CD14-positive monocyte (primary cell): ENCODE measurements at regions not wholly inside any gene's neighbourhood (a gene's known extent, or its start where the extent isn't known, plus 50 kb on each side); places are given as distances from the start of the nearest gene placed in this dataset.
"Not testable (repeated sequence)": the region's sequence is repeated elsewhere in the genome, so short reads cannot be mapped to it uniquely, and the experiment has no call there.

Experiments
- DNase-seq, 3 donors: peaks; one replicate each; pipeline ENCODE4 v3.0.0-alpha.2; 2011 to 2022
- H2AFZ ChIP-seq: 2 replicates; pipeline ENCODE4 v1.6.0; 2012; ENCODE audit warnings: mild to moderate bottlenecking, low read depth, low read length, inconsistent platforms; ENCODE audit not compliant: insufficient read depth, poor library complexity, severe bottlenecking
- H3K27ac ChIP-seq, 2 donors: 1 replicate in 1 of 2; 2 replicates in 1 of 2; pipeline ENCODE4 v1.5.1; 2012 to 2013; ENCODE audit warnings: low read length in 2 of 2, control low read depth in 1 of 2, inconsistent platforms in 1 of 2, low read depth in 1 of 2, mild to moderate bottlenecking in 1 of 2
- H3K27me3 ChIP-seq, 2 donors: one replicate each; pipeline versions ENCODE4 v1.6.0 to v1.6.1; 2011 to 2013; ENCODE audit warnings: low read length in 2 of 2; ENCODE audit not compliant: control insufficient read depth in 2 of 2, insufficient read depth in 2 of 2
- H3K36me3 ChIP-seq, 2 donors: replicated peaks in 1 of 2; 1 replicate in 1 of 2; 2 replicates in 1 of 2; pipeline versions ENCODE4 v1.5.1 to v1.6.1; 2012 to 2013; ENCODE audit warnings: low read length in 2 of 2, control low read depth in 1 of 2, inconsistent platforms in 1 of 2, mild to moderate bottlenecking in 1 of 2; ENCODE audit not compliant: insufficient read depth in 2 of 2, control insufficient read depth in 1 of 2
- H3K4me1 ChIP-seq, 2 donors: 1 replicate in 1 of 2; 2 replicates in 1 of 2; pipeline versions ENCODE4 v1.5.1 to v1.6.1; 2012 to 2013; ENCODE audit warnings: low read length in 2 of 2, control low read depth in 1 of 2, inconsistent platforms in 1 of 2, mild to moderate bottlenecking in 1 of 2, moderate library complexity in 1 of 2; ENCODE audit not compliant: insufficient read depth in 2 of 2, control insufficient read depth in 1 of 2
- H3K4me2 ChIP-seq: replicated peaks from 2 replicates; pipeline ENCODE3; 2012; ENCODE audit warnings: low read length, moderate library complexity, mild to moderate bottlenecking; ENCODE audit not compliant: poor library complexity, severe bottlenecking; ENCODE audit errors: extremely low read depth
- H3K4me3 ChIP-seq, 3 experiments: fragments of 200-600 bp in 1 of 3; sonication (generic) in 1 of 3; replicated peaks in 1 of 3; 1 replicate in 2 of 3; 2 replicates in 1 of 3; pipeline ENCODE4 v1.5.1; 2011 to 2013; ENCODE audit warnings: low read length in 3 of 3, mild to moderate bottlenecking in 3 of 3, control low read depth in 2 of 3, low read depth in 2 of 3, inconsistent platforms in 1 of 3, moderate library complexity in 1 of 3
- H3K79me2 ChIP-seq: 2 replicates; pipeline ENCODE4 v1.6.0; 2012; ENCODE audit warnings: mild to moderate bottlenecking, control low read depth, inconsistent platforms, low read length, moderate library complexity; ENCODE audit not compliant: insufficient read depth
- H3K9ac ChIP-seq: 2 replicates; pipeline ENCODE4 v1.6.0; 2017; ENCODE audit warnings: low read length, mild to moderate bottlenecking; ENCODE audit not compliant: insufficient read depth, poor library complexity, severe bottlenecking
- H3K9me3 ChIP-seq, 2 donors: replicated peaks in 1 of 2; 1 replicate in 1 of 2; 2 replicates in 1 of 2; pipeline versions ENCODE4 v1.5.1 to v1.6.1; 2012 to 2013; ENCODE audit warnings: low read length in 2 of 2, control low read depth in 1 of 2; ENCODE audit not compliant: control insufficient read depth in 1 of 2, insufficient read depth in 1 of 2
- H4K20me1 ChIP-seq: 2 replicates; pipeline ENCODE4 v1.6.0; 2012; ENCODE audit warnings: mild to moderate bottlenecking, low read length, control low read depth, moderate library complexity; ENCODE audit not compliant: insufficient read depth
- H3K27ac Mint-ChIP-seq, 7 donors: one replicate each; pipeline ENCODE4 v1.8.0; 2020; ENCODE audit warnings: mild to moderate bottlenecking in 7 of 7, mixed read lengths in 7 of 7, moderate library complexity in 6 of 7, inconsistent platforms in 2 of 7
- H3K27me3 Mint-ChIP-seq, 3 donors: one replicate each; pipeline ENCODE4 v1.8.0; 2021 to 2022; ENCODE audit warnings: low read depth in 3 of 3, mild to moderate bottlenecking in 3 of 3, mixed read lengths in 3 of 3, moderate library complexity in 3 of 3, inconsistent platforms in 1 of 3
- H3K36me3 Mint-ChIP-seq, 2 donors: one replicate each; pipeline ENCODE4 v1.8.0; 2020; ENCODE audit warnings: mixed read lengths in 2 of 2, inconsistent platforms in 1 of 2, mild to moderate bottlenecking in 1 of 2
- H3K4me1 Mint-ChIP-seq: one replicate; pipeline ENCODE4 v1.8.0; 2020; ENCODE audit warnings: mild to moderate bottlenecking, mixed read lengths
- H3K4me3 Mint-ChIP-seq, 2 donors: one replicate each; pipeline ENCODE4 v1.8.0; 2020; ENCODE audit warnings: mild to moderate bottlenecking in 2 of 2, mixed read lengths in 2 of 2, moderate library complexity in 1 of 2
- H3K9me3 Mint-ChIP-seq, 7 donors: one replicate each; pipeline ENCODE4 v1.8.0; 2020 to 2022; ENCODE audit warnings: mixed read lengths in 7 of 7, mild to moderate bottlenecking in 6 of 7, moderate library complexity in 6 of 7, inconsistent platforms in 2 of 7
- WGBS: methylation state at CpG from one replicate; pipeline ENCODE4 v1.1.5; 2013; ENCODE audit warnings: missing lambda C conversion rate; ENCODE audit not compliant: insufficient coverage; 5-methylcytosine and 5-hydroxymethylcytosine counted together
- intact Hi-C, 2 donors: fragments of 100-400 bp; cut with micrococcal nuclease; formaldehyde crosslinking; loops; one replicate each; pipeline versions ENCODE4 v1.15.0 to v1.15.1; 2023
- TF ChIP-seq, protein P1 (sequence below): fragments of 200-600 bp; IDR thresholded peaks from one replicate; pipeline ENCODE4 v1.8.0; 2022; ENCODE audit warnings: antibody characterized with exemption, mild to moderate bottlenecking

DNA sequence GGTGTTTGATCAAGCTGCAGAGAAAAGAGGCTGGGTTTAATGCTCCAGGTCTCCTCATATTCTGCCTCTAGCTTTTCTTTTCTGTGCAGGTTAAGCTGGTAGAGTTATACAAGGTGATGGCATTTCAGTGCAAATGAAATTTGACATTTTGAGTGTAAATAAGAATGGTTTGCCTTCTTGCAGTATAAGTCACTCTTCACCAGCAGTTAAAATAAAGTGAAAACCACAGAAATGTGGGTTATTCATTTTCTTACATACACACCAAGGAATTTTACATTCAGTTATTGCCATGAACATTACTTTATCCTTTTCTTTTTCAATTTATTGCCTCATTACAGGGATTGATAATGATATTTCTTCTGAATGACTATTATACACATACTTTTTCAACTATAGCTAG, 337.5 kb upstream of the PCSK5 start:
- no peak overlapping the region for H3K4me2 ChIP-seq

DNA sequence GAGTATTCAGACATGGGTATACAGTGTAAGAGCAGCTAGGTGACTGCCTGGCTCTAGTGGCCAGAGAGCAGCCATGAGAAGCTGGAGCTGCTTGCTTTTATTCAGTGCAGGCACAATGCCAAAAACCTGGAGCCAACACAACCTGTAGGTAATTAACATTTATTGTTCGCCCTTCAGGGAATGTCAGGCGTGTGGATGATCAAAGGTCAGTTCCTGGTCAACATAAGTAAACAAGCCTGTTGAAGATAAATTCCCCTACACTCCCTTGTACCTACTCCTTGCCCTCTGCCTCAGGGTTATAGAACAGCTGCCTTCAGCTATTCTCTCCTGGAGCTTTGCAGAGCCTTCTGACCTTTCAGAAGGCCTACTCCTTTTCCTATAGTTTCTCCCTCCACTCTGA, 323.7 kb upstream of the PCSK5 start:
- H3K4me1 Mint-ChIP-seq, DNase-seq, H3K79me2 ChIP-seq, H3K27me3 ChIP-seq, H2AFZ ChIP-seq, H3K27ac Mint-ChIP-seq, H3K36me3 ChIP-seq, H3K4me1 ChIP-seq, H3K4me2 ChIP-seq, intact Hi-C loops, H3K27me3 Mint-ChIP-seq, H3K4me3 ChIP-seq, H3K27ac ChIP-seq, H4K20me1 ChIP-seq, H3K36me3 Mint-ChIP-seq, H3K9ac ChIP-seq, H3K4me3 Mint-ChIP-seq, H3K9me3 ChIP-seq: not testable (repeated sequence)
- 100% methylated on average over 2 of the region's 2 CpGs for WGBS
- peaks cover 4 to 15% (median 9%) of the 10 kb centered on the region in 7 donors for H3K9me3 Mint-ChIP-seq

More for the DNA sequence above, 337.5 kb upstream of the PCSK5 start:
- H3K4me3 ChIP-seq: no peak overlapping the region
- no peaks in the 10 kb centered on the region for H3K4me1 ChIP-seq
- no peak overlapping the region for H3K4me3 Mint-ChIP-seq
- TF ChIP-seq, protein P1, sequence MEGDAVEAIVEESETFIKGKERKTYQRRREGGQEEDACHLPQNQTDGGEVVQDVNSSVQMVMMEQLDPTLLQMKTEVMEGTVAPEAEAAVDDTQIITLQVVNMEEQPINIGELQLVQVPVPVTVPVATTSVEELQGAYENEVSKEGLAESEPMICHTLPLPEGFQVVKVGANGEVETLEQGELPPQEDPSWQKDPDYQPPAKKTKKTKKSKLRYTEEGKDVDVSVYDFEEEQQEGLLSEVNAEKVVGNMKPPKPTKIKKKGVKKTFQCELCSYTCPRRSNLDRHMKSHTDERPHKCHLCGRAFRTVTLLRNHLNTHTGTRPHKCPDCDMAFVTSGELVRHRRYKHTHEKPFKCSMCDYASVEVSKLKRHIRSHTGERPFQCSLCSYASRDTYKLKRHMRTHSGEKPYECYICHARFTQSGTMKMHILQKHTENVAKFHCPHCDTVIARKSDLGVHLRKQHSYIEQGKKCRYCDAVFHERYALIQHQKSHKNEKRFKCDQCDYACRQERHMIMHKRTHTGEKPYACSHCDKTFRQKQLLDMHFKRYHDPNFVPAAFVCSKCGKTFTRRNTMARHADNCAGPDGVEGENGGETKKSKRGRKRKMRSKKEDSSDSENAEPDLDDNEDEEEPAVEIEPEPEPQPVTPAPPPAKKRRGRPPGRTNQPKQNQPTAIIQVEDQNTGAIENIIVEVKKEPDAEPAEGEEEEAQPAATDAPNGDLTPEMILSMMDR: no peak
- H3K27ac ChIP-seq: no peak overlapping the region
- no peak overlapping the region for H3K9ac ChIP-seq
- H3K9me3 ChIP-seq: peaks cover 0 to 4% of the 10 kb centered on the region in 2 donors
- H3K27me3 Mint-ChIP-seq: peaks cover 0 to 2% (median 2%) of the 10 kb centered on the region in 3 donors
- no peak for DNase-seq
- peaks cover 2 to 16% (median 12%) of the 10 kb centered on the region in 7 donors for H3K9me3 Mint-ChIP-seq
- H3K79me2 ChIP-seq: no peaks in the 10 kb centered on the region
- intact Hi-C loops: no loop called here
- H4K20me1 ChIP-seq: no peaks in the 10 kb centered on the region
- H3K4me1 Mint-ChIP-seq: no peaks in the 10 kb centered on the region
- H3K36me3 ChIP-seq: no peaks in the 10 kb centered on the region
- no peaks in the 10 kb centered on the region for H3K36me3 Mint-ChIP-seq
- H3K27me3 ChIP-seq: no peaks in the 10 kb centered on the region
- no peak overlapping the region for H3K27ac Mint-ChIP-seq
- H2AFZ ChIP-seq: no peak overlapping the region
